H1 (cell line): ENCODE measurements at regions not wholly inside any gene's neighbourhood (a gene's known extent, or its start where the extent isn't known, plus 50 kb on each side); places are given as distances from the start of the nearest gene placed in this dataset.

Source experiments
- CTCF ChIA-PET: fragments of 300-600 bp; sonication (Branson Sonifier 250); formaldehyde crosslinking; loops from one replicate; lab custom pipeline; 2021; ENCODE audit not compliant: partially characterized antibody; lab: Charles Lee
- POLR2A ChIA-PET: fragments of 300-600 bp; sonication (Branson Sonifier 250); formaldehyde crosslinking; loops from one replicate; lab custom pipeline; 2021; ENCODE audit warnings: inconsistent platforms; ENCODE audit not compliant: partially characterized antibody; lab: Charles Lee
- DNase-seq, 2 experiments: peaks; one replicate each; pipeline versions ENCODE4 v3.0.0 to v3.0.0-alpha.2; 2010 to 2022; ENCODE audit warnings: low spot score in 2 of 2, low read depth in 1 of 2, mixed read lengths in 1 of 2
- FAIRE-seq: peaks from 2 replicates; lab custom pipeline; 2011; peaks lifted over from hg19 to GRCh38; lab: Jason Lieb, UNC
- H2AFZ ChIP-seq: 2 replicates; pipeline ENCODE4 v1.8.1; 2012; ENCODE audit warnings: low read length, inconsistent platforms
- H2AK5ac ChIP-seq: 2 replicates; pipeline ENCODE4 v1.6.1; 2013; ENCODE audit warnings: low read depth, low read length
- H2BK120ac ChIP-seq: replicated peaks from 2 replicates; pipeline ENCODE3; 2013; ENCODE audit warnings: low read depth, low read length, inconsistent platforms
- H2BK12ac ChIP-seq: 2 replicates; pipeline ENCODE4 v1.6.1; 2013; ENCODE audit warnings: low read depth, low read length
- H2BK15ac ChIP-seq: 2 replicates; pipeline ENCODE4 v1.6.1; 2013; ENCODE audit warnings: low read length
- H2BK20ac ChIP-seq: 2 replicates; pipeline ENCODE4 v1.6.1; 2013; ENCODE audit warnings: low read length
- H2BK5ac ChIP-seq: 2 replicates; pipeline ENCODE4 v1.6.1; 2013; ENCODE audit warnings: low read depth, low read length
- H3K14ac ChIP-seq: 2 replicates; pipeline ENCODE4 v1.6.1; 2013; ENCODE audit warnings: inconsistent platforms; ENCODE audit not compliant: insufficient read length
- H3K18ac ChIP-seq: 2 replicates; pipeline ENCODE4 v1.6.1; 2013; ENCODE audit warnings: low read length; ENCODE audit errors: extremely low read depth
- H3K23ac ChIP-seq: 2 replicates; pipeline ENCODE4 v1.6.1; 2013; ENCODE audit warnings: inconsistent platforms; ENCODE audit not compliant: insufficient read length
- H3K23me2 ChIP-seq: 2 replicates; pipeline ENCODE4 v1.6.1; 2013; ENCODE audit warnings: low read depth, low read length
- H3K27ac ChIP-seq: 2 replicates; pipeline ENCODE4 v1.6.1; 2011; ENCODE audit warnings: low read depth, low read length, inconsistent platforms
- H3K27me3 ChIP-seq, 4 experiments: replicated peaks in 1 of 4; 1 replicate in 1 of 4; 2 replicates in 3 of 4; pipeline versions ENCODE4 v1.6.1 to v1.8.1; 2011 to 2013; ENCODE audit warnings: low read length in 3 of 4, mild to moderate bottlenecking in 3 of 4, inconsistent platforms in 2 of 4, mixed read lengths in 2 of 4, moderate library complexity in 1 of 4; ENCODE audit not compliant: control insufficient read depth in 3 of 4, insufficient read depth in 3 of 4; ENCODE audit errors: extremely low read depth in 1 of 4
- H3K36me3 ChIP-seq, 4 experiments: 2 replicates each; pipeline versions ENCODE4 v1.6.1 to v1.8.1; 2011 to 2013; ENCODE audit warnings: mild to moderate bottlenecking in 4 of 4, low read length in 3 of 4, moderate library complexity in 2 of 4, control low read depth in 1 of 4, inconsistent platforms in 1 of 4; ENCODE audit not compliant: insufficient read depth in 4 of 4, control insufficient read depth in 2 of 4
- H3K4ac ChIP-seq: replicated peaks from 2 replicates; pipeline ENCODE3; 2013; ENCODE audit warnings: low read length, low read depth, mixed read lengths, inconsistent platforms; ENCODE audit not compliant: insufficient read length
- H3K4me1 ChIP-seq, 4 experiments: replicated peaks in 1 of 4; 1 replicate in 1 of 4; 2 replicates in 3 of 4; pipeline versions ENCODE4 v1.6.1 to v1.8.1; 2011 to 2013; ENCODE audit warnings: low read length in 3 of 4, inconsistent platforms in 2 of 4, mixed read lengths in 1 of 4; ENCODE audit not compliant: insufficient read depth in 4 of 4, control insufficient read depth in 3 of 4
- H3K4me2 ChIP-seq, 2 experiments: 2 replicates each; pipeline versions ENCODE4 v1.6.1 to v1.8.1; 2011 to 2013; ENCODE audit warnings: low read depth in 2 of 2, low read length in 2 of 2, control low read depth in 1 of 2, inconsistent platforms in 1 of 2, mild to moderate bottlenecking in 1 of 2; ENCODE audit not compliant: insufficient read depth in 1 of 2
- H3K4me3 ChIP-seq, 4 experiments: fragments of 200-600, 300-600 bp in 1 of 4; sonication (generic), shearing (Covaris generic), sonication (Bioruptor Twin) in 1 of 4; 2 replicates each; pipeline versions ENCODE4 v1.5.1 to v1.8.1; 2011 to 2016; ENCODE audit warnings: low read length in 4 of 4, low read depth in 3 of 4, control low read depth in 2 of 4, inconsistent platforms in 2 of 4, mild to moderate bottlenecking in 2 of 4, mixed read lengths in 1 of 4, moderate library complexity in 1 of 4; ENCODE audit not compliant: insufficient read depth in 2 of 4; ENCODE audit errors: extremely low read depth in 1 of 4
- H3K56ac ChIP-seq: replicated peaks from 2 replicates; pipeline ENCODE3; 2013; ENCODE audit warnings: low read depth, mild to moderate bottlenecking, mixed read lengths, low read length, inconsistent platforms; ENCODE audit not compliant: insufficient read length
- H3K79me1 ChIP-seq: 2 replicates; pipeline ENCODE4 v1.6.1; 2013; ENCODE audit warnings: low read depth, low read length, control low read depth
- H3K79me2 ChIP-seq, 2 experiments: 2 replicates each; pipeline versions ENCODE4 v1.6.1 to v1.8.1; 2012 to 2013; ENCODE audit warnings: low read length in 2 of 2, mild to moderate bottlenecking in 2 of 2, inconsistent platforms in 1 of 2; ENCODE audit not compliant: insufficient read depth in 2 of 2, control insufficient read depth in 1 of 2
- H3K9ac ChIP-seq, 4 experiments: replicated peaks in 1 of 4; 1 replicate in 1 of 4; 2 replicates in 3 of 4; pipeline versions ENCODE4 v1.6.1 to v1.8.1; 2011 to 2013; ENCODE audit warnings: low read depth in 3 of 4, low read length in 3 of 4, control low read depth in 2 of 4, mild to moderate bottlenecking in 2 of 4, moderate library complexity in 2 of 4, inconsistent platforms in 1 of 4; ENCODE audit errors: extremely low read depth in 1 of 4
- H3K9me3 ChIP-seq, 2 experiments: 2 replicates each; pipeline versions ENCODE4 v1.6.1 to v1.8.1; 2012 to 2013; ENCODE audit warnings: mild to moderate bottlenecking in 2 of 2, moderate library complexity in 2 of 2, control low read depth in 1 of 2, inconsistent platforms in 1 of 2, low read depth in 1 of 2, low read length in 1 of 2, mixed read lengths in 1 of 2; ENCODE audit not compliant: insufficient read depth in 2 of 2
- H4K20me1 ChIP-seq, 2 experiments: replicated peaks in 1 of 2; 2 replicates each; pipeline versions ENCODE3 to v1.8.1; 2011 to 2013; ENCODE audit warnings: inconsistent platforms in 2 of 2, low read length in 2 of 2, mild to moderate bottlenecking in 1 of 2; ENCODE audit not compliant: insufficient read depth in 2 of 2, control insufficient read depth in 1 of 2
- H4K5ac ChIP-seq: 2 replicates; pipeline ENCODE4 v1.6.1; 2013; ENCODE audit warnings: low read length, low read depth, mixed read lengths, inconsistent platforms; ENCODE audit not compliant: insufficient read length
- H4K8ac ChIP-seq: 2 replicates; pipeline ENCODE4 v1.8.0; 2013; ENCODE audit warnings: mild to moderate bottlenecking, moderate library complexity, low read length, inconsistent platforms; ENCODE audit not compliant: insufficient read depth; ENCODE audit errors: extremely low read depth
- H4K91ac ChIP-seq: replicated peaks from 2 replicates; pipeline ENCODE3; 2013; ENCODE audit warnings: low read length, mixed read lengths, inconsistent platforms; ENCODE audit not compliant: insufficient read length
- CTBP2 ChIP-seq: IDR thresholded peaks from 2 replicates; pipeline ENCODE4 v1.7.0; 2011; ENCODE audit warnings: borderline replicate concordance, mild to moderate bottlenecking, moderate library complexity, mixed read lengths, low read length; ENCODE audit not compliant: insufficient read depth, insufficient read length
- HDAC6 ChIP-seq: IDR thresholded peaks from one replicate; pipeline ENCODE4 v1.7.1; 2012; ENCODE audit warnings: low read depth, mild to moderate bottlenecking, inconsistent platforms, low read length, moderate library complexity
- RFX5 ChIP-seq: IDR thresholded peaks from 2 replicates; pipeline ENCODE4 v1.6.1; 2011; ENCODE audit warnings: low read depth, low read length, improper control_type of control experiment, borderline replicate concordance
- RXRA ChIP-seq: IDR thresholded peaks from 2 replicates; pipeline ENCODE4 v1.6.1; 2011; ENCODE audit warnings: low read depth, mild to moderate bottlenecking, low read length, moderate library complexity; ENCODE audit not compliant: insufficient read depth
- SP1 ChIP-seq: IDR thresholded peaks from 2 replicates; pipeline ENCODE4 v1.6.1; 2011; ENCODE audit warnings: low read depth, low read length
- SP2 ChIP-seq: IDR thresholded peaks from 2 replicates; pipeline ENCODE4 v1.6.1; 2012; ENCODE audit warnings: mild to moderate bottlenecking, low read length, inconsistent platforms
- SRF ChIP-seq: IDR thresholded peaks from 2 replicates; pipeline ENCODE4 v1.6.1; 2011; ENCODE audit warnings: mild to moderate bottlenecking, low read depth, low read length, moderate library complexity
- WGBS, 2 experiments: shearing (Covaris generic) in 1 of 2; methylation state at CpG; one replicate each; pipeline versions ENCODE4 v1.1.6 to v1.1.7; 2013 to 2015; ENCODE audit warnings: low lambda C conversion rate in 2 of 2, mixed read lengths in 2 of 2, inconsistent platforms in 1 of 2, low coverage in 1 of 2, missing lambda C conversion rate in 1 of 2; ENCODE audit not compliant: insufficient replicate concordance in 2 of 2, insufficient coverage in 1 of 2, insufficient read length in 1 of 2; ENCODE audit errors: extremely low coverage in 1 of 2, missing lambda C conversion rate in 1 of 2; 5-methylcytosine and 5-hydroxymethylcytosine counted together
- TF ChIP-seq, protein P1 (sequence below): IDR thresholded peaks from 2 replicates; pipeline ENCODE4 v1.6.1; 2012; ENCODE audit warnings: inconsistent platforms

DNA sequence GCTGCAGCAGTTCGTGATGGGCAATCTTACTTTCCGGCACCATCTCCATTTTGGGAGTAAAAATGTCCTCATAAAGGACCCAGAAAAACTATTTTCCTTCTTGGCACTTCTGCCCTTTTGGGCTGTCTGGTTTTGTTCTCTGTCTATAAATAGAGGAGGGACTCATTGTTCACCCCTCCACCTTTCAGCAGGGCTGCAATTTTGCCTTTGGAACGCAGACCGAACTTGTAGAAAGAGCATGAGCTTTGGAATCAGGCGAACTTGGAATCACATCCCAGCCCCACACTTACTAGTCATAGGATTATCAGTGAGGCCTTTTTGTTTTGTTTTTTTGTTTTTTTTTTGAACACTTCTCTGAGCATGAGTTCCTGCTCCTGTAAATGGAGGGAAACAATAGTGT lies 178.1 kb upstream of the IL12B start:
- Histone ChIP-seq H4K91ac (no peak overlapping the region), H3K14ac (no peak overlapping the region), H2AFZ (no peak overlapping the region), H3K79me2 (no peaks in the 10 kb centered on the region), H2BK120ac (no peak overlapping the region), H3K36me3 (no peaks in the 10 kb centered on the region), H3K27me3 (peaks cover 0 to under 1% (median 0%) of the 10 kb centered on the region in 4 experiments; a peak in 1 of 7 replicates), H3K27ac (no peak overlapping the region), H2BK15ac (no peak overlapping the region), H3K9ac (no peak overlapping the region), H3K18ac (no peak overlapping the region), H3K9me3 (no peaks in the 10 kb centered on the region), H3K56ac (no peak overlapping the region), H3K4me2 (no peak overlapping the region), H2BK12ac (no peak overlapping the region), H4K8ac (no peak overlapping the region), H2AK5ac (no peak overlapping the region), H3K79me1 (no peaks in the 10 kb centered on the region), H4K20me1 (no peaks in the 10 kb centered on the region), H2BK20ac (no peak overlapping the region), H3K23me2 (no peaks in the 10 kb centered on the region), H3K4me1 (peaks cover 0 to 3% (median 1%) of the 10 kb centered on the region in 4 experiments; a peak in 2 of 7 replicates), H3K4ac (no peak overlapping the region), H4K5ac (no peak overlapping the region), H2BK5ac (no peak overlapping the region), H3K23ac (no peak overlapping the region), H3K4me3 (no peak overlapping the region)
- CTCF ChIA-PET, result interaction anchor here (0.6 to 0.7 kb wide), 2 partner anchors 207 to 301 kb away, joined by 3 to 4 read pairs; no protein-coding TSS in a partner anchor
- DNase-seq (no peak), FAIRE-seq (no peak)
- POLR2A ChIA-PET, result no interaction called here
- 96% methylated on average over 5 of the region's 5 CpGs; no CpG with 5 or more reads in 1 of the 2 experiments for WGBS, 2 experiments
- TF ChIP-seq SRF, result no peak
- no peak for TF ChIP-seq RFX5
- no peak for TF ChIP-seq SP2
- no peak for TF ChIP-seq SP1
- TF ChIP-seq, protein P1, sequence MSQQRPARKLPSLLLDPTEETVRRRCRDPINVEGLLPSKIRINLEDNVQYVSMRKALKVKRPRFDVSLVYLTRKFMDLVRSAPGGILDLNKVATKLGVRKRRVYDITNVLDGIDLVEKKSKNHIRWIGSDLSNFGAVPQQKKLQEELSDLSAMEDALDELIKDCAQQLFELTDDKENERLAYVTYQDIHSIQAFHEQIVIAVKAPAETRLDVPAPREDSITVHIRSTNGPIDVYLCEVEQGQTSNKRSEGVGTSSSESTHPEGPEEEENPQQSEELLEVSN, result no peak
- no peak for TF ChIP-seq CTBP2
- no peak for TF ChIP-seq HDAC6
- no peak for TF ChIP-seq RXRA
